Ascending aorta (tissue), 2 donors: ENCODE measurements at regions not wholly inside any gene's neighbourhood (a gene's known extent, or its start where the extent isn't known, plus 50 kb on each side); places are given as distances from the start of the nearest gene placed in this dataset.
"Not testable (repeated sequence)": the region's sequence is repeated elsewhere in the genome, so short reads cannot be mapped to it uniquely, and the experiment has no call there.

Source experiments
- DNase-seq, 2 donors: peaks; one replicate each; pipeline ENCODE4 v3.0.0-alpha.2; 2019; ENCODE audit warnings: low spot score in 2 of 2
- H3K27ac ChIP-seq, 2 donors: fragments of 200-600 bp; sonication (generic); one replicate each; pipeline ENCODE4 v1.5.1; 2016 to 2017; ENCODE audit warnings: mild to moderate bottlenecking in 1 of 2
- H3K27me3 ChIP-seq: fragments of 200-600 bp; sonication (generic); one replicate; pipeline ENCODE4 v1.5.1; 2017
- H3K36me3 ChIP-seq, 2 donors: fragments of 200-600 bp; sonication (generic); one replicate each; pipeline ENCODE4 v1.5.1; 2016
- H3K4me1 ChIP-seq, 2 donors: fragments of 200-600 bp; sonication (generic); one replicate each; pipeline ENCODE4 v1.5.1; 2016 to 2017; ENCODE audit warnings: mild to moderate bottlenecking in 1 of 2
- H3K4me3 ChIP-seq, 2 donors: fragments of 200-600 bp; sonication (generic); one replicate each; pipeline ENCODE4 v1.5.1; 2016 to 2017; ENCODE audit warnings: mild to moderate bottlenecking in 1 of 2
- H3K9me3 ChIP-seq, 2 donors: fragments of 200-600 bp; sonication (generic); one replicate each; pipeline ENCODE4 v1.5.1; 2016
- intact Hi-C: fragments of 100-400 bp; cut with DNase I; formaldehyde crosslinking; loops from one replicate; pipeline ENCODE4 v1.15.1; 2023
- TF ChIP-seq, protein P1 (sequence below), 3 experiments: fragments of 200-600 bp in 2 of 3; fragments of 450-650 bp in 1 of 3; sonication (generic) in 2 of 3; IDR thresholded peaks; one replicate each; pipeline ENCODE4 v1.5.1; 2016 to 2019; ENCODE audit warnings: antibody characterized with exemption in 3 of 3, mild to moderate bottlenecking in 1 of 3, moderate library complexity in 1 of 3

DNA sequence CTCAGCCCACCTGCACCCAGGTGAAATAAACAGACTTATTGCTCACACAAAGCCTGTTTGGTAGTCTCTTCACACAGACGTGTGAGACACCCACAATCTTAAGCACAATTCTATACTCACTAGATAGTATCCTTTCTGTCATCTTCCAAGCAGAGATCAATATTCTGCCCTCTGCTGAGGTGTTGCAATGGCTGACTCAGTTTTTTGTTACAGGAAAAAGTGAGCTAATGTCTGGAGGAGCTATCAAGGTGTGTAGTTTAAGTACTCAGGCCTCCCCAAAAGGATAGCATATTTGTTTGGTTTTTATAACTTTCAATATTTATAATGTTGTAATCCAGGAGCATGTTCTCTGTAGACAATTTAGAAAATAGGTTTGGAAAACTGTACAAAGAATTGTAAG is 775.2 kb upstream of the POU3F4 start:
- Histone ChIP-seq H3K9me3 (no peaks in the 10 kb centered on the region), H3K4me1 (no peaks in the 10 kb centered on the region), H3K27ac (no peak overlapping the region), H3K27me3 (no peaks in the 10 kb centered on the region), H3K4me3 (no peak overlapping the region), H3K36me3 (no peaks in the 10 kb centered on the region)
- no peak for DNase-seq
- intact Hi-C loops, result no loop called here
- TF ChIP-seq, protein P1, sequence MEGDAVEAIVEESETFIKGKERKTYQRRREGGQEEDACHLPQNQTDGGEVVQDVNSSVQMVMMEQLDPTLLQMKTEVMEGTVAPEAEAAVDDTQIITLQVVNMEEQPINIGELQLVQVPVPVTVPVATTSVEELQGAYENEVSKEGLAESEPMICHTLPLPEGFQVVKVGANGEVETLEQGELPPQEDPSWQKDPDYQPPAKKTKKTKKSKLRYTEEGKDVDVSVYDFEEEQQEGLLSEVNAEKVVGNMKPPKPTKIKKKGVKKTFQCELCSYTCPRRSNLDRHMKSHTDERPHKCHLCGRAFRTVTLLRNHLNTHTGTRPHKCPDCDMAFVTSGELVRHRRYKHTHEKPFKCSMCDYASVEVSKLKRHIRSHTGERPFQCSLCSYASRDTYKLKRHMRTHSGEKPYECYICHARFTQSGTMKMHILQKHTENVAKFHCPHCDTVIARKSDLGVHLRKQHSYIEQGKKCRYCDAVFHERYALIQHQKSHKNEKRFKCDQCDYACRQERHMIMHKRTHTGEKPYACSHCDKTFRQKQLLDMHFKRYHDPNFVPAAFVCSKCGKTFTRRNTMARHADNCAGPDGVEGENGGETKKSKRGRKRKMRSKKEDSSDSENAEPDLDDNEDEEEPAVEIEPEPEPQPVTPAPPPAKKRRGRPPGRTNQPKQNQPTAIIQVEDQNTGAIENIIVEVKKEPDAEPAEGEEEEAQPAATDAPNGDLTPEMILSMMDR (IDR thresholded peaks at IDR 0.05), result no peak

DNA sequence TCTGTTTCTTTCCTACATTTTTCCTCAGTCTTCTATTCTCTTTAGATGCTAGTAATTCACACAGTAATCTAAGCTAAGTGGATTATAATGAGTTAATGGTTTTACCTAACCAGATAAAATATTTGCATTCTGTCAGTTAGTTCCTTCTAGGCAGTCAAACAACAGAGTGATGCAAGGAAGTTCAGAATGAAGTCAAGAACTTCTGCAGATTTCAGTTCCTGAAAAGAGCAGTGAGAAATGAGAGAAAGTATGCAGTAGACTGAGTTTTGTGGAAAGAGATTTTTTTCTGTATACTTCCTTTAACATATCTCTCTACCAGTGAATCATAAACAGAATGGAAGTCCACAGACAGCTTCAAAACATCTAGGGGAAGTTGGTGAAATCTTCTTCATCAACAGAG is 774.0 kb upstream of the POU3F4 start:
- DNase-seq, result no peak
- H3K36me3 ChIP-seq, result no peaks in the 10 kb centered on the region
- H3K27ac ChIP-seq, result no peak overlapping the region
- intact Hi-C loops, result no loop called here
- H3K4me1 ChIP-seq, result no peaks in the 10 kb centered on the region
- TF ChIP-seq, protein P1 (IDR thresholded peaks at IDR 0.05), result no peak
- H3K4me3 ChIP-seq, result no peak overlapping the region
- H3K27me3 ChIP-seq, result no peaks in the 10 kb centered on the region
- no peaks in the 10 kb centered on the region for H3K9me3 ChIP-seq

DNA sequence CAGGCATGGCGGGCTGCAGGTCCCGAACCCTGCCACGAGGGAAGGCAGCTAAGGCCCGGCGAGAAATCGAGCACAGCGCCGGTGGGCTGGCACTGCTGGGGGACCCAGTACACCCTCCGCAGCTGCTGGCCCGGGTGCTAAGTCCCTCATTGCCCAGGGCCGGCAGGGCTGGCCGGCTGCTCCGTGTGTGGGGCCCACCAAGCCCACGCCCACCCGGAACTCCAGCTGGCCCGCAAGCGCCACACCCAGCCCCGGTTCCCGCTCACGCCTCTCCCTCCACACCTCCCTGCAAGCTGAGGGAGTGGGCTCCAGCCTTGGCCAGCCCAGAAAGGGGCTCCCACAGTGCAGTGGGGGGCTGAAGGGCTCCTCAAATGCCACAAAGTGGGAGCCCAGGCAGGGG is 769.8 kb upstream of the POU3F4 start:
- DNase-seq, H3K4me3 ChIP-seq, H3K27ac ChIP-seq, H3K36me3 ChIP-seq, H3K4me1 ChIP-seq, H3K27me3 ChIP-seq, intact Hi-C loops, H3K9me3 ChIP-seq: not testable (repeated sequence)

DNA sequence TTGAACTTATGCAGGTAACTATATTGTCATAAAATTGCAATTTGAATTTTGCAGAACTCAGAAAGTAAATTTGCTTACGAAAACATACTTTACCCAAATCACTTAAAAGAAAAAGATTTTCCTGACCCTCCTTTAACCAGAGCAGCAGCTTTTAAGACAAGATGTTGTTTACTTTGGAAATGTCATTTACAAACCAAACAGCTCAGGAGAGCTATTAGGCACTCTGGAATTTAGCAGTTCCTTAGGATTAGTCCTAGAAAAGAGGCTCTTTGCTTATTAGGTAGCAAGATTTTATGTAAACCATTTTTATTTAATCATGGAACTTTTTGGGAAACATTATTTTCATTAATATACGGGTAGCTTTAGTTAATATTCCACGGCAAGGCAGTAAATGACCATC is 765.7 kb upstream of the POU3F4 start:
- intact Hi-C loops, result no loop called here
- no peak for DNase-seq
- no peaks in the 10 kb centered on the region for H3K4me1 ChIP-seq
- H3K27me3 ChIP-seq, result no peaks in the 10 kb centered on the region
- no peaks in the 10 kb centered on the region for H3K9me3 ChIP-seq
- H3K27ac ChIP-seq, result no peak overlapping the region
- H3K36me3 ChIP-seq, result no peaks in the 10 kb centered on the region
- TF ChIP-seq, protein P1 (IDR thresholded peaks at IDR 0.05), result no peak
- no peak overlapping the region for H3K4me3 ChIP-seq

DNA sequence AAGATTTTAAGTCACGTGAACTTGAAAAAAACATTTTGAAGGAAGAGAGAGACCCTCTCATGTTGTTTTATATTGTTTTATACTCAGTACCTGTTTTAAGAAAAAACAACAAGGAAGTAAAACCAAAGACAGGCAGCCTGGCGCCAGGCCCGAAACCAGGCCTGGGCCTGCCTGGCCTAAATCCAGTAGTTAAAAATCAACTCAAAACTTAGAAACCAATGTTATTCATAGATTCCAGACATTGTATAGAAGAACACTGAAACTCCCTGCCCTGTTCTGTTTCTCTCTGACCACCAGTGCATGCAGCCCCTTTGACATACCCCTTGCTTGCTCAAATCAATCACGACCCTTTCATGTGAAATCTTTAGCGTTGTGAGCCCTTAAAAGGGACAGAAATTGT is 762.4 kb upstream of the POU3F4 start:
- H3K36me3 ChIP-seq, H3K4me1 ChIP-seq, H3K9me3 ChIP-seq, H3K27me3 ChIP-seq, DNase-seq, intact Hi-C loops, H3K4me3 ChIP-seq: not testable (repeated sequence)
- H3K27ac ChIP-seq, result peak overlapping the region in 1 of 2 donors; percentile 11

DNA sequence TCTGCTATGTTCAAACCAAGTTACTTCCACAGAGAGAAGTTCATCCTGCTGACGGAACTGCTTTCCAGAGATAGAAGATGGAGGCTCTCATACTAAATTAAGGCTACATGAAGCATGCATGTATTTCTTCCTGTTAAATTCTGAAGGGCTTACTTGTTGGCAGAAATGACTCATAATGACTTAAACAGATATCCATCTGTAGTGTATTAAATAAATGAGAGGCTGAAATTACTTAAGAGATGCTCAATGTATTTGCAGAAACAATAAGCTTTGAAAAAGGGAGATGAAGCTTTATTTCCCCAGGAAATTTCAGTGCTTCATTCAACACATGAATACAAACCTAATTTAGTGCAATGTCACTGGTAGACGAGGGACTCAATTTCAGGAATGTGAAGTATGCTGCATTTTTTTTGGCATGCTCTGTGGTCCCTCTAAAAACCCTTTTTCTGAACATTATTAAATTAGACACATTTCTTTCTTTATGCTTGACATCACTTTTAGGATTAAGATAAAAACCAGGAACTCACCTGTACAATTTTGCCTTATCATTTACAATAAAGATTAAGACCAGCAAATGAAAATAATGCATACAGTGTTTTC is 759.1 kb upstream of the POU3F4 start:
- Histone ChIP-seq H3K4me3 (no peak overlapping the region), H3K27me3 (no peaks in the 10 kb centered on the region), H3K9me3 (no peaks in the 10 kb centered on the region), H3K4me1 (no peaks in the 10 kb centered on the region), H3K27ac (no peak overlapping the region), H3K36me3 (no peaks in the 10 kb centered on the region)
- DNase-seq, result no peak
- TF ChIP-seq, protein P1 (IDR thresholded peaks at IDR 0.05), result no peak
- intact Hi-C loops, result no loop called here

DNA sequence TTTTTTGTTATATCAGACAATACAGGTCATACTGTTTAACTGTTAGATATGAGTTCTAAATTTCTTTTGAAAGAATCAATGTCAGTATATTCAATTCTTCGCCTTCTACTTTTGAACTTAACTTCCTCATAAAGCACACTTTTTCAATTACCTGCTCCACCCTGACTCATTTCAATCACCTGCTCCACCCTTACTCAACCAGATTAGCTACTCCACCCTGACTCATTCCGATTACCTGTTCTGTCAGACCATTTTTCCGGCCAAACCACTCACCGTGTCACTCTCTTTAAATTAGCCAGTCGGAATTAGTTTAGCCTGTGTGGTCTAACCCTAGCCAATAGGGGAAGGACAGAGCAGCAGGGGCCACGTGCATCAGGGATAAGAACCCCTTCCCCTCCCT is 751.8 kb upstream of the POU3F4 start:
- H3K36me3 ChIP-seq, result no peaks in the 10 kb centered on the region
- H3K27me3 ChIP-seq, result no peaks in the 10 kb centered on the region
- no peaks in the 10 kb centered on the region for H3K4me1 ChIP-seq
- H3K27ac ChIP-seq, result no peak overlapping the region
- H3K9me3 ChIP-seq, result no peaks in the 10 kb centered on the region
- TF ChIP-seq, protein P1 (IDR thresholded peaks at IDR 0.05), result no peak
- DNase-seq, result no peak
- intact Hi-C loops, result loop anchor here (5.0 kb wide), 1 partner anchor 54 kb away; no protein-coding TSS in a partner anchor
- H3K4me3 ChIP-seq, result no peak overlapping the region
